HL-60 (cell line): ENCODE measurements at regions not wholly inside any gene's neighbourhood (a gene's known extent, or its start where the extent isn't known, plus 50 kb on each side); places are given as distances from the start of the nearest gene placed in this dataset.

ENCODE experiments used
- GABPA ChIP-seq: IDR thresholded peaks from 2 replicates; pipeline ENCODE4 v1.6.1; 2012; ENCODE audit warnings: low read depth
- POLR2AphosphoS5 ChIP-seq: IDR thresholded peaks from 2 replicates; pipeline ENCODE4 v1.6.1; 2012; ENCODE audit warnings: low read depth
- TF ChIP-seq, protein P1 (sequence below): IDR thresholded peaks from one replicate; pipeline ENCODE4 v1.5.1; 2011; ENCODE audit warnings: low read length, control low read depth, inconsistent platforms; ENCODE audit not compliant: insufficient read depth

DNA sequence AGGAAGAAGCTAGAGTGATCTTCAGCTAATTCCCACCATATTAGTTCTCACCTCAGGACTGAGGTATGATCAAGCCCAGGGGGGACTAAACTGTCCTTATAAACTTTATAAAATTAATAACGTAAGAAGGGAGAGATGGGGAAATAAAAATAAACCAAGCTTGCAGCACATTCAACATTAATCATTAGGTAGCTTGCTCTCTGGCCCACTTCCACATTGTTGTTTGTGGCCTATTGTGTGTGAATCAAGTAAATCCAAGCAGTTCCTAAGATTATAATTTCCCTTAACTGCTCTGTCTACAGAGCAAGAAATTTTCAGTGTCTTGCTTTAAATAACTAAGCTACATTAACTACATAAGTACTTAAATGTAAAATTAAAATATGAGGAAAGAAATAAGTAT, 131.3 kb upstream of the ABCA1 start:
- TF ChIP-seq, protein P1, sequence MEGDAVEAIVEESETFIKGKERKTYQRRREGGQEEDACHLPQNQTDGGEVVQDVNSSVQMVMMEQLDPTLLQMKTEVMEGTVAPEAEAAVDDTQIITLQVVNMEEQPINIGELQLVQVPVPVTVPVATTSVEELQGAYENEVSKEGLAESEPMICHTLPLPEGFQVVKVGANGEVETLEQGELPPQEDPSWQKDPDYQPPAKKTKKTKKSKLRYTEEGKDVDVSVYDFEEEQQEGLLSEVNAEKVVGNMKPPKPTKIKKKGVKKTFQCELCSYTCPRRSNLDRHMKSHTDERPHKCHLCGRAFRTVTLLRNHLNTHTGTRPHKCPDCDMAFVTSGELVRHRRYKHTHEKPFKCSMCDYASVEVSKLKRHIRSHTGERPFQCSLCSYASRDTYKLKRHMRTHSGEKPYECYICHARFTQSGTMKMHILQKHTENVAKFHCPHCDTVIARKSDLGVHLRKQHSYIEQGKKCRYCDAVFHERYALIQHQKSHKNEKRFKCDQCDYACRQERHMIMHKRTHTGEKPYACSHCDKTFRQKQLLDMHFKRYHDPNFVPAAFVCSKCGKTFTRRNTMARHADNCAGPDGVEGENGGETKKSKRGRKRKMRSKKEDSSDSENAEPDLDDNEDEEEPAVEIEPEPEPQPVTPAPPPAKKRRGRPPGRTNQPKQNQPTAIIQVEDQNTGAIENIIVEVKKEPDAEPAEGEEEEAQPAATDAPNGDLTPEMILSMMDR: no peak
- TF ChIP-seq GABPA (no peak), POLR2AphosphoS5 (no peak)
